GM18520 (cell line): ENCODE measurements at regions not wholly inside any gene's neighbourhood (a gene's known extent, or its start where the extent isn't known, plus 50 kb on each side); places are given as distances from the start of the nearest gene placed in this dataset.

Experiments used
- ATAC-seq: cut with Tn5 transposase; IDR thresholded peaks from one replicate; pipeline ENCODE4 v1.9.1; 2021; ENCODE audit not compliant: unreplicated experiment

DNA sequence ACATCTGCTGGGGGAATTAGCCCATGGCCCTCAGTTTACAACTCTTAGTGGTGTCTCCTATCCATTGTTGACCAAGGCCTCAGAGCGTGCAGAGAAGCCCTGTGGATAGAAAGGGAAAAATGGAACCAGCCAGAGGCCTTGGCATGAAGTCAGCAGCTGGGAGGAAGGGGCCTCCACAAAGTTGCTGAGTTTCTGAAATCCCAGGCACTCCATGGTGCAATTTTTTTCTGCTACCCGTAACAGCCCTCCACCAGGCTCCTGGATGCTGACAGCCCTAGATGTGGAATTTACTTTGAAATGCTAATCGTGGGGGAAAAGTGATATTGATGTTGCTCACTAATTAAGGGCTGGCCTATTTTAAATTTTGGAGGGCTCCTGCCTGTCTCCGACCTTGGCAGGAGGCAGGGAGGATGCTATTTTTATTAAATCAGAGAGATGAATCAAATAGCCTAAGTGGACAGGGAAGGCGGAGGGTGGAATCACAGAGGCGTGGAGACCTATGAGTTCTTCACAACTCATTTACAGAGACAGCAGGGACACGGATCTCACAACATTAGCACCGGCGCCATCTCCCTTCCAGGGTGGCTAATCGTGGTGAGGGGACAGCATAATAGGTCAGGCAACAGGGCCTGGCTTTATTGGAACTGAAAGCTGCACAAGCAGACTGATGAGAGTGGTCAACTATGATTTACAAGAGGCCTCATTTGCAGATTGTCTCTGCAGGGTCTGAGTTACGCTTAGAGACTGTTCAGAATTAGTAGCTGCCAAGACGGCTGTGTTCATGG, 99.8 kb upstream of the WSCD2 start:
- no peak for ATAC-seq

DNA sequence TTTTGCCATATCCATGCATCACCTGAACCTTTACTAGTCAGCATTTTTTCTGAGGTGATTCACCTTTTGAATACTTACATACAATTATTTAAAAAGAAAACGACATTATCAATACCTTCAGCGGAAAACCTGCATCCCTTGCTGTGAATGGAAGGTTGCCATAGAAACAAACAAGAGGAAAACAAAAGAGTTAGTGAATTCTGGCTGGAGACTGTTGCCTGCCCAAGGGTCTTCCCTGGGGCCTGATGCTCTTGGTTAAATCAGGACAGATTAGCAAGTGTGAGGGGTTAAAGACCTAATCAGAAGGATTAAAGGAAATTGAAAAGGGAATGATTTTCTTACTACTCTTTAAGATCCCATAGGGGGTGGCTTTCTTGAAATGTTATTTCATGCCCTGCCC, 96.0 kb upstream of the WSCD2 start:
- no peak for ATAC-seq

DNA sequence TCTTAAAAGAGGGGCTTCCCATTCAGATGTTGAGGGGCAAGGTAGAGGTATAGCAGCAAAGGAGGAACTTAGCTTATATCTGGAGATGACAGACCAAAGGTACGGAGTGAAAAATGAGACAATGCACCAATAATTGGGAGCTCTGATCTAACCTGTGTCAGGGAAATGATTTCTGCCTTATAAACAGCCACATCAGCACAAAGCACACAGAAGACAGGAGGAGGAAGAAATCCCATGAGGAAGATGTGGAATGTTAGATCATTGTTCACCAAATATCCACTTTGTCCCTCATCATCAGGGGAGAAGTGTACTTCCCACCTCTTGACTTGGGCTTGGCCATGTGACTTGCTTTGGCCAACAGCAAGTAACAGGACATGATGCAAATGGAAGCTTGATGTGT, 93.7 kb upstream of the WSCD2 start:
- ATAC-seq: no peak

DNA sequence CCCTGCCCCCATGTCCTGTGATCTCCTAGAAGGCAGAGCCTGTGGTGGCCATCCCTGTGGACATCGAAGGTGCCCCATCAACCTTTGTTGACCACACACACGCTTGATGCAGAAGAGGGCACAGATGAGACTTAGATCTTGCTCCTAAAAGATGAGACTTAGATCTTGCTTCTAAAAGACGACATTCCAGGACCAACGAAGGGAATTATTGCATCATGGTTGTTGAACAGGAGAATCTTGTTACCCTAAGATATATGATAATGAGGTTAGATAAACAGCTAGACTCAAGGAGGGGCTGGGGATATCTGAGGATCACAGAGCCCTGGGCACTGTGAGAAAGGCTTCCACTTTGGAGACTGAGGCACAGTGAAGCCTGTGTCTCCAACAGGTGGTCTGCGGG, 91.1 kb upstream of the WSCD2 start:
- ATAC-seq: no peak

DNA sequence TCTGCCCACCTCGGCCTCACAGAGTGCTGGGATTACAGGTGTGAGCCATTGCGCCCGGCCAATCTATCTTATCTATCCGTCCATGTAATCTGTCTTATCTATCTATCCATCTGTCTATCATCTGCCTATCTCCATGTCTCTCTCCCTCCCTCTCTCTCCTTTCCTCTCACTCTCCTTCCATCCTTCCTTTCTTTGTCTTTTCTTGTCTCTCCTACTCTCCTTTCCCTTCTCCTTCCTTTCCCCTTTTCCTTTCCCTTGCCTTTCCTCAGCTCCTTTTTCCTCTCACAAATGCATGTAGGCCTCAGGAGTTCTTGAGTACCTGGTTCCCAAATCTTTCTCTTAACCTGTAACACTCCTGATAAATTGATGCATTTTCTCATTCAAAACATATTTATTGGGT, 89.3 kb upstream of the WSCD2 start:
- ATAC-seq: no peak

DNA sequence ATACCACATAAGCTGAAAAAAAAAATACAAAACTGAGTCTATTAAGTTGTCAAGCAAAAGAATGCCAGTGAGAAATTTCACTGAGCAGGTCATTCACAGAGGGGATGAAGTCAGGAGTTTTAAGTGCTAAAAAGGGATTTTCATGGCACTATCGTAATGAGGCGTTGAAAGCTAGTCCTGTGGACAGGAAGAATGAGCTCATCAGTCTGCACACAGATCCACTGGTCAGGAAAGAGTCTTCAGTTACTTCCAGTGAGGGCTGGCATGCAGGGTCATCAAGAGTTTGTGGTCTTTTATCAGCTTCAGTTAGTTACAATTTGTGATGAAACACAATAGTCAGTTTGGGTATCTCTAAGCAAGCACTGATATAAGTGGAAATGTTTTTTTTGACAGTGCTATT, 88.1 kb upstream of the WSCD2 start:
- no peak for ATAC-seq

DNA sequence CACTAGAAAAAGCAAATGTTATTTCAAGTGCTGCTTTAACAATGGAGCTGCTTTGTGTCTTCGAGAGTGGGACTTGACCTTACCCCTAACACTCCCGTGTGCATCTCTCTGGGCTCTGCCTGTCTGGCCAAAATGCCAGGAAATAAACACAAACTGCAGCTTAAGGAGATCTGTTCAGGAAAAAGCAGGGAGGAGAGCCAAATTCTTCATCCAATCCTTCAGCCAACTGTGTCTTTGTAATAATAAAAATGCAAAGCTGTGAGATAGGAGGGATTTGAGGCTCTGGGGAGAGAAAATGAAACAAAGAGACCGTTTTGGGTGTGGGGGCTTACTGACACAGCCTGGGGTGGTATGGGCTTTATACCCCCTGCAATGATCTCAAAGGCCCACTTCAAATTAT, 85.8 kb upstream of the WSCD2 start:
- ATAC-seq: no peak

DNA sequence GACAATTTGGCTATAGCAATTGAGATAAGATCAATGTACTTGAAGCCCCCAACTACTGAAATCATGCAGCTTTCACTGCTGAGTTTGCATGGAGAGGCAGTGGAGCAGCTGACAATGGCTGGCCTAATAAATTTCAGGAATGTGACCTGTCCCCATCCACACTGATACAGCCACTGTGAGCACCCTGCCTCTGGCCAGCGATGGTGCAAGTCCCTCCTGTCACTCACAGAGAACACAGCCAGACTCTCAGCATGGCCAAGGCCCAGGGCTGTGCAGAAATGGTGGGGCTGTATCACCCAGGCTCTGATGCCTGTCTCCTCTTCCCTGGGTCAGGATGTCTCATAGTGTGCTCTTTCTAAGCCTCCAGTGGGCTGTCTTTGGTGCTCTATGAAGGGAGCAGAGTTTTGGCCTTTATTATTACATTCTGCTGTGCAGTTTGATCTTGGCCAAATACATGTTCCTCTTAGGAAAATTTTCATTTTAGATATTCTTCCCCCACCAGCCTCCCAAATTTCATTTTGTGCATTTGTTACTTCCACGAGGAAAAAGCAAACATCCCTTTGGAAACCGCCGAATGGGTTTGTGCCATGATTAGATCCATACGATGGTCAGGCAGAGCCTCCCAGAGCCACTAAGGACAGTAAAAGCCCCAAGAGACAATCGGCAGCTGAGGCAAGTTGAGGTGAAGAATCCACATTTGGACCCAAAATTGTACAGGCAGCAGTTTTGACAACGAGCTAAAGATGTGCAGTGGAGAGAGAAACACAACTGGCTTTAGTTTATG, 85.1 kb upstream of the WSCD2 start:
- no peak for ATAC-seq

DNA sequence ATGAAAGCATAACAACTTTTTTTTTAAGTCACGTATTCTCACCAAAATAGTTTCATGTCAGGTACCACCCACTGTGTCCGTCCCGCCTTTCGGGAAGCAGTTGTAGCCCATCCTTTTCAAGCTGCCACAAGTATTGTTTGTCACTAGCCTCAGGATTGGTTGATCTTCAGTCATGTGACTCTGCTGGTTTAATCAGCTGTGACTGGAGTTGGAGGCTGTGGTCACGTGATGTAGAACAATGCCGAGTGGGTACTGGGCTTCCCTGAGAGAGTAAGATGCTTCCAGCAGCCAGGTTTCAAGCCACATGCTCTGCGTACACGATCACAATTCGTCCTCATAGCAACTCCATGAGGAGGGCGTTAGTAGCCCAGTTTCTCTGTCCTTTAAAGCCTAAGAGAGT, 83.0 kb upstream of the WSCD2 start:
- no peak for ATAC-seq

DNA sequence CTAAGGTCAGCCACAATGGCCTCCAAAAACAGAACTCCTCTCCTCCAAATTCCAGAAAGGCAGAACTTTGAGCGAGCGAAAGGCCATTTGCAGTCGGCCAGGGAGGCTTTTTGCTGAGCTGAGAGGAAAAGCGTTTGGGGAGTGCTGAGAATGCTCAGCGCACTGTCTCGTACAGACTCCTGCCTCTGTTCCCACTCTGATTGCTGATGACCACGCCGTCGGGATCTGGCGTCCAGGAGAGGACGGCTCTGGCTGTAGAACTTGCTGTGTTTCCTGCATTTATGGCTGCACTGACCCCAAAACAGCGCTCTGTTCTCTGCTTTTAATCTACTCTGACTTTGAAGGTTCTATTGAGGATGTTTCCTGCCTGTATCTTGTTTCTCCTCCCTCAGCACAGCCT, 82.4 kb upstream of the WSCD2 start:
- no peak for ATAC-seq

DNA sequence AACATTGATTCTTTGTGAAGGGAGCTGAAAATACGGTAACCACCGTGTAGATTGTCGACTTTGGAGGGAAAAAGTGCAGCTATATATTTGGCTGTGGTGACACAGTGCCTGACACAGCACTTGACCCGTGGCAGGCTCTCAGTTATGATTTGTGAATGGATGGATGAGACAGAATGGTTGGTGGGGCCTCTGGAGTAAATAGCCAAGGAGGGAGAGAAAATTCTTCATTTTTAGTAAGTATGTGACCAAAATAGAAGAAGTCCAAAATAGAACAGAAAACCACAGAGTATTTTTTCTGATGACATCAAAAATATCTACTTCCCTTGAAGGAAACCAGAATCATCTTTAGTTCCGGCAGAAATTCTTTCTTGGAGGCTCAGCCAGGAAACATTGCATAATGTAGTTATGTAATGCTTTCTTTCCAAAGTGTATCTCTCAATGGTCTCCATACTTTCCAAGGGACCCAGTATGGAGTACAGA, 82.0 kb upstream of the WSCD2 start:
- no peak for ATAC-seq

DNA sequence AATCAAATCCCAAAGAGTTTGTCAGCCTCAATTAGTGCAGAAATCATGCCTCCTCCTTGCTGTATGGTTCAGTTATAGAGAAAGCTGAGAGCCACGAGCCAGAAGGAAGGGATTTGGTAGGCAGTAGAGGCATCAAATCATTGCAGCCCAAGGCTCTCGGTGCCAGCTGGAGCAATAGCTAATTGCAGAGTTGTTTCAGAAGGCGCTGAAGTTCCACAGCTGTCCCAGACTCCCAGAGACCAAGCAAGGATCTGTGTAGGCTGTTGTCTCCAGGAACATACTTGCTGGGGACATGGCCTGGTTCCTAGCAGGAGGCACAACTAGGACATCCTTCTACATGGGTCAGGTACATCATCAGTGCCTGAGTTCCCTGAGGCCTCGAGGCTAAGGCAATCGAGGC, 80.4 kb upstream of the WSCD2 start:
- ATAC-seq: no peak

DNA sequence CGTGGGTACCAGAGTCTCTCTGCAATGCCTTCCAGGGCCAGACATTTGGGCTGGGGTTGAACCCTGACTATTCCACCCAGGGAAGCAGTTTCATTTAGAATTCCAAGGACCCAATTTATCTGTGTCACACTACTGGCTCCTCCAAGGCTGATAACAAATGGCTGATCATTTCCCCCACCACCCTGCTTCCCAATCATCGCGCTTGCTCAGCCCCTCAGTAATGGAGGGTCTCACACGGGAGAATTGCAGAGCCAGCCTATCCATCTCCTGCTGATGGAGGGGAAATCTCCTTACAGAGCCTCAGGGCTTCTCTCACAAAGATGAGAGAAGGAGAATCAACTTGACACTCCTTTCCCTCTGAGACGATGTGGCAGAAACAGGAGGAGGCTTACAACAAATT, 78.4 kb upstream of the WSCD2 start:
- no peak for ATAC-seq

DNA sequence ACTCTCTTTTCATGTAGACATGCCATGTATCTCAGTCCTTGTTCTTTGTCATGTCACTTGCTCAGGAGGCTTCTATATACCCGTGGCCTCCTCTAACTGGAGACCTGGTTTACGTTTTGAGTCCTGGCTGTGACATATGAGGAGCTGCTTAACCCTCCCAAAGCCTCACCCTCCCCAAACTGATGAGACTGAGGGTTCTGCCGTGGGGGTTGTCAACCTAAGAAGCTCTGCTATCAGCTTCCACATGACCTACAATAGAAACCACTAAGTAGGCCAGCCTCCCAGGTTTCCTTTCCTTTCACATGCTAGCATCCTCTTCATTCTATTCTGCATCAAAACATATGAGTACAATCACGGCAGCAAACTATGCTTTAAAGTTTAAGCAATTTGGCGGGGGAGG, 76.8 kb upstream of the WSCD2 start:
- no peak for ATAC-seq

DNA sequence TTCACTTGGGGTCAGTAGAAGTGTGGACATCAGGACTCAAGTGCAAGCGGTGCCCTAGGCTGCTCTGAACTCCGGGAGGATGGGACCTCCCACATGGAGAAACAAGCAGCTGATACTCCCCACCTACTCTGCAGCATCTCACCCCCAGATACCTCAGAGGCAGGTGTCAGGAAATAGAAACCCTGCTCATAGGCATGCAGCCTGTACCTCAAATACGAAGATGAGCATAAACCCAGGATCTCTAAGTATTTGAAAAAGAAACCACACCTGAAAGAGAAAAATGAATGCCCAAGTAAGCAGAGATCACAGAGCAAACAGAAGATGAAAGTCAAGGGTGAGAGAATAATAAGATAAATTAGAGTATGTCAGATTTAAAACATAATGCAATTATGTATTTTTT, 75.6 kb upstream of the WSCD2 start:
- ATAC-seq: no peak

DNA sequence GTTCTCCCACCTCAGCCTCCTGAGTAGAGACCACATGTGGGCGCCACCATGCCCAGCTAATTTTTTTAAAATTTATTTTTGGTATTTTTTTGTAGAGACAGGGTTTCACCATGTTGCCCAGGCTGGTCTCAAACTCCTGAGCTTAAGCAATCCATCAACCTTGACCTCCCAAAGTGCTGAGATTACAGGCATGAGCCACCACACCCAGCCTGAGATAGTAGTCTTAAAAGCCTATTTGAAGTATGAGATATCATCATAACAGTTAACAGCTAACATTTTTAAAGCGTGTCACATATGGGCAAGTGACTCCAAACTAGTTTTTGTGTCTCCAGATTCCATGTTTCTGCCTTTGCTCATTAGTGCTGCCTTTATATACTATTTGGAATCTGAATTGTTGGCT, 74.6 kb upstream of the WSCD2 start:
- no peak for ATAC-seq

DNA sequence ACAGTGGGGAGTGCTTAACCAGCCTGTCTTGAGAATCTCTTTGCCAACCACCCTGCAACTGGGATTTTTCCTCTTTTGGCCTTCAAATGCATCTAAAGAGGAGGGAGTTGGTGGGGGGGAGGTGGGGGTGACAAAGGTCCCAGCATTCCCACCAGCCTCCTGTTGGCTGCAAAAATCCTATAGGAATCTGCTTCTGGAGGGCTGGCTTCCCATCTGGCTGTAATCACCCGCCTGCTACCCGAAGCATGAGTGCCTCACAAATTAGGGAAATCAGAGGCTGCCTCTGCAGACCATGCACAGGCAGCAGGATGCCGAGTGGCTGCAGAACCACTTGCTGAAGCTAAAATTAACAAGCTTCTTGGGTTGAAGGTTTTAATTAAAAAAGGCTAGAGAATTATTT, 73.9 kb upstream of the WSCD2 start:
- ATAC-seq: no peak

DNA sequence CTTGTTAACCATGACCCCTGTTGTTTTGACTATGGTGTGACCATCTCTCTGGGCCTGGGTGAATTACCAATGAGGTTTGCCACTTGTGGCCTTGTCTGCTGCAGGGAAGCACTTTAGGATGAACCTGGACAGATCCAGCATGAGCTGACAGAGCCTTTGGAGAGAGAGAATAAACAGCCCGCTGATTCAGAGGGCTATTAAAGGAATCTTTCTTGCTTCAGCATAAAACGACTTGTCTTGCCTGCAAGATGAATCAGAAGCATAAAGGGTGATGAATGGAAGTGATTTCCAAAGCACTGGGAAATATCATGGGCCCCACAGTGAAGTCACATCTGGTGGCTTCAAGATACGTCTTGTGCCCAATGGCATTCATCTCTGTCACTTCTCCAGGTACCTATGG, 69.0 kb upstream of the WSCD2 start:
- no peak for ATAC-seq

DNA sequence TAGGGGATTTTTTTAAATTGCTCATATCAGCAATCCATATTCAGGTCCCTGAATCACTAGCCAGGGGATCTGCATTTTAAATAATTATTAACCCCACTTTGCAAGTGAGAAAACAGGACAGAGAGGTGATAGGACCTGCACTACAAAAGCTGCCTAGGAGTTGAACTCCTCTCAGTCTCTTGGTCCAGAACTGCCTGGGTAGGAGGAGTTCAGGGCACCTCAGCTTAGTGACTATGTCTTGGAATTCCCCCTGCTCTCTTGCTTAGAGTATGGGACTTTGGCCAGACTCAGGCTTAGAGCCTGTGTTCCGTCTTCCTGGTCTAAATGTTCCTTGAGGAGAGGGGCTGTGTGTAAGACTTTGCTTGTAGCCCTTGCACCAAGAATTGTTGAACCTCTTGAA, 68.2 kb upstream of the WSCD2 start:
- no peak for ATAC-seq

DNA sequence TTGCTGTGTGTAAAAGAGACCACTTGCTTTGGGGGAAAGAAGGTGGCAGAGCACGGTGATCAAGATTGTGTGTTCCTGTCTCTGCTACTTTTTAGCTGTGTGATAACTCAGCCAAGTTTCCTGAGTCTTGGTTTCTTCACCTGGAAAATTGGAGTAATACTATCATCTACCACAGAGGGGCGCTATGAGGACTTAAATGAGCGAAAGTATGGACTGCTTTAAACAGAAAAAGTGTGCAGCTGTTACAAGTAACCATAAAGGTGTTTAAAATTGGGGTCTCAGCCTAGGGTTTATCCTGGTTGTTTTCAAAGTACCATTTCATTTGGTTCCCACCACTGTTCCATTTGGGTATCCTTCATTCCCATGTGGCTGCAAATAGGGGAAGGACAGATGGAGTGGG, 65.9 kb upstream of the WSCD2 start:
- no peak for ATAC-seq

DNA sequence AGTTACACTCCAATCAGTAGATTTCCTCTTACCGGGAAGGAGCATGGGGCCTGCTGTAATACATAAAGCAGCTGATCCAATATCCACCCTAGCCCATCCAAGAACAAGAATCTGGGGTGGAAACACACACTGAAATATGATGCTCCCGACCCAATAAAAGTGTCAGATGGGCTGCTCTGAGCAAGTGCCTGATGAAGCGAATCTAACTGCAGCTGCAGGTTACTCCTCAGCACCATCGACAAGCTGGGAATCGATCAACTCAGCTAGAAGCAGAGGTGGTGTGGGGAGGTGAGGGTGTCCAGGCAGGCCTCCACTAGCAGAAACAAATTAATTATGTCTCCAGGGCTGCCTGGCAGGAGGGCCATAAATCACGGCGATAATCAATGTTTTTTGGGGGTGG, 64.0 kb upstream of the WSCD2 start:
- no peak for ATAC-seq
